Fibroblast of lung (primary cell): ENCODE measurements at regions not wholly inside any gene's neighbourhood (a gene's known extent, or its start where the extent isn't known, plus 50 kb on each side); places are given as distances from the start of the nearest gene placed in this dataset.

ENCODE experiments used
- DNase-seq, 2 donors: peaks; one replicate each; pipeline versions ENCODE4 v3.0.0 to v3.0.0-alpha.2; 2010; ENCODE audit warnings: low read depth in 2 of 2
- H2AFZ ChIP-seq: 2 replicates; pipeline ENCODE4 v1.5.1; 2012; ENCODE audit warnings: low read length, control low read depth, inconsistent platforms
- H3K27ac ChIP-seq: 2 replicates; pipeline ENCODE4 v1.5.1; 2011; ENCODE audit warnings: low read length, control low read depth; ENCODE audit not compliant: insufficient read depth
- H3K27me3 ChIP-seq: 2 replicates; pipeline ENCODE4 v1.5.1; 2011; ENCODE audit warnings: mild to moderate bottlenecking, low read length; ENCODE audit not compliant: control insufficient read depth, insufficient read depth
- H3K36me3 ChIP-seq: 2 replicates; pipeline ENCODE4 v1.5.1; 2011; ENCODE audit warnings: low read length; ENCODE audit not compliant: control insufficient read depth, insufficient read depth
- H3K4me1 ChIP-seq: 2 replicates; pipeline ENCODE4 v1.5.1; 2011; ENCODE audit warnings: low read length; ENCODE audit not compliant: control insufficient read depth, insufficient read depth; ENCODE audit errors: extremely low read depth
- H3K4me2 ChIP-seq: 2 replicates; pipeline ENCODE4 v1.5.1; 2011; ENCODE audit warnings: low read length, control low read depth; ENCODE audit not compliant: insufficient read depth; ENCODE audit errors: extremely low read depth
- H3K4me3 ChIP-seq, 4 experiments: fragments of 200-600 bp in 1 of 4; sonication (generic) in 1 of 4; replicated peaks in 1 of 4; 2 replicates each; pipeline ENCODE4 v1.5.1; 2011 to 2016; ENCODE audit warnings: low read length in 4 of 4, low read depth in 3 of 4, mild to moderate bottlenecking in 3 of 4, control low read depth in 2 of 4, inconsistent platforms in 1 of 4, mixed read lengths in 1 of 4; ENCODE audit not compliant: insufficient read depth in 1 of 4; ENCODE audit errors: control extremely low read depth in 1 of 4
- H3K79me2 ChIP-seq: 2 replicates; pipeline ENCODE4 v1.5.1; 2012; ENCODE audit warnings: mild to moderate bottlenecking, low read length, inconsistent platforms; ENCODE audit not compliant: control insufficient read depth, insufficient read depth
- H3K9ac ChIP-seq: 2 replicates; pipeline ENCODE4 v1.5.1; 2011; ENCODE audit warnings: mild to moderate bottlenecking, low read length, control low read depth; ENCODE audit not compliant: insufficient read depth
- H3K9me3 ChIP-seq: 2 replicates; pipeline ENCODE4 v1.5.1; 2012; ENCODE audit warnings: low read depth, low read length; ENCODE audit not compliant: control insufficient read depth, insufficient read depth
- H4K20me1 ChIP-seq: 2 replicates; pipeline ENCODE4 v1.5.1; 2011; ENCODE audit warnings: low read length; ENCODE audit not compliant: control insufficient read depth, insufficient read depth; ENCODE audit errors: extremely low read depth
- CTCF ChIP-seq, 2 donors: IDR thresholded peaks in 1 of 2; conservative IDR thresholded peaks in 1 of 2; 1 replicate in 1 of 2; 2 replicates in 1 of 2; pipeline ENCODE4 v1.5.1; 2011 to 2012; ENCODE audit warnings: low read length in 2 of 2, control low read depth in 1 of 2, inconsistent platforms in 1 of 2, low read depth in 1 of 2, mild to moderate bottlenecking in 1 of 2
- EZH2 ChIP-seq: IDR thresholded peaks from 2 replicates; pipeline ENCODE4 v1.5.1; 2012; ENCODE audit warnings: low read length, control low read depth, mild to moderate bottlenecking; ENCODE audit errors: missing control alignments

GRCh38 chr11:33598426-33599069, 102.1 kb downstream of the C11orf91 start:
- no peak overlapping the region for H3K4me2 ChIP-seq

GRCh38 chr11:33594188-33594587, 106.4 kb downstream of the C11orf91 start:
- no peak overlapping the region for H2AFZ ChIP-seq
- no peak overlapping the region for H3K4me2 ChIP-seq
- no peaks in the 10 kb centered on the region for H3K27me3 ChIP-seq
- H3K27ac ChIP-seq: no peak overlapping the region
- no peaks in the 10 kb centered on the region for H3K36me3 ChIP-seq
- no peaks in the 10 kb centered on the region for H3K79me2 ChIP-seq
- H3K4me3 ChIP-seq: no peak overlapping the region
- H3K4me1 ChIP-seq: no peaks in the 10 kb centered on the region
- H4K20me1 ChIP-seq: no peaks in the 10 kb centered on the region
- no peaks in the 10 kb centered on the region for H3K9me3 ChIP-seq
- TF ChIP-seq CTCF (conservative IDR thresholded peaks at IDR 0.05 in 1 of 2, IDR thresholded peaks at IDR 0.05 in 1 of 2; ENCODE audit: low read depth in 1 of 2, low read length in 2 of 2) (no peak), EZH2 (no peak)
- no peak for DNase-seq
- H3K9ac ChIP-seq: no peak overlapping the region

More at GRCh38 chr11:33598426-33599069, 102.1 kb downstream of the C11orf91 start:
- H2AFZ ChIP-seq: no peak overlapping the region
- H3K79me2 ChIP-seq: no peaks in the 10 kb centered on the region
- TF ChIP-seq CTCF (conservative IDR thresholded peaks at IDR 0.05 in 1 of 2, IDR thresholded peaks at IDR 0.05 in 1 of 2; ENCODE audit: low read depth in 1 of 2, low read length in 2 of 2): no peak
- no peak for TF ChIP-seq EZH2
- H3K9me3 ChIP-seq: no peaks in the 10 kb centered on the region
- H3K4me1 ChIP-seq: no peaks in the 10 kb centered on the region
- no peaks in the 10 kb centered on the region for H3K36me3 ChIP-seq
- DNase-seq: no peak
- no peak overlapping the region for H3K4me3 ChIP-seq
- no peak overlapping the region for H3K27ac ChIP-seq
- no peak overlapping the region for H3K9ac ChIP-seq
- no peaks in the 10 kb centered on the region for H3K27me3 ChIP-seq
- no peaks in the 10 kb centered on the region for H4K20me1 ChIP-seq

GRCh38 chr11:33590441-33590840, 110.2 kb downstream of the C11orf91 start:
- Histone ChIP-seq H2AFZ (no peak overlapping the region), H3K9me3 (no peaks in the 10 kb centered on the region), H3K9ac (no peak overlapping the region), H3K36me3 (no peaks in the 10 kb centered on the region), H4K20me1 (no peaks in the 10 kb centered on the region), H3K79me2 (no peaks in the 10 kb centered on the region), H3K27ac (no peak overlapping the region), H3K4me1 (no peaks in the 10 kb centered on the region), H3K4me3 (no peak overlapping the region), H3K27me3 (no peaks in the 10 kb centered on the region), H3K4me2 (no peak overlapping the region)
- no peak for DNase-seq
- TF ChIP-seq CTCF (conservative IDR thresholded peaks at IDR 0.05 in 1 of 2, IDR thresholded peaks at IDR 0.05 in 1 of 2; ENCODE audit: low read depth in 1 of 2, low read length in 2 of 2) (no peak), EZH2 (no peak)
